Karpas-422 (cell line): ENCODE measurements at regions not wholly inside any gene's neighbourhood (a gene's known extent, or its start where the extent isn't known, plus 50 kb on each side); places are given as distances from the start of the nearest gene placed in this dataset.

Experiments used
- DNase-seq: peaks from one replicate; pipeline ENCODE4 v3.0.0-alpha.2; 2015
- H2AFZ ChIP-seq: fragments of 200-600 bp; sonication (generic); 2 replicates; pipeline ENCODE4 v1.6.1; 2014; ENCODE audit warnings: antibody characterized with exemption, low read length, mixed read lengths
- H3K27ac ChIP-seq: fragments of 200-600 bp; sonication (generic); 2 replicates; pipeline ENCODE4 v1.5.1; 2014; ENCODE audit warnings: mild to moderate bottlenecking, low read length, moderate library complexity
- H3K27me3 ChIP-seq: fragments of 200-600 bp; sonication (generic); 2 replicates; pipeline ENCODE4 v1.6.1; 2014; ENCODE audit warnings: low read length, mixed read lengths
- H3K36me3 ChIP-seq: fragments of 200-600 bp; sonication (generic); 2 replicates; pipeline ENCODE4 v1.6.1; 2014; ENCODE audit warnings: low read length, mixed read lengths; ENCODE audit not compliant: insufficient read depth
- H3K4me1 ChIP-seq: fragments of 200-600 bp; sonication (generic); 2 replicates; pipeline ENCODE4 v1.6.1; 2014; ENCODE audit warnings: mild to moderate bottlenecking, low read length, mixed read lengths
- H3K4me2 ChIP-seq: fragments of 200-600 bp; sonication (generic); 2 replicates; pipeline ENCODE4 v1.6.1; 2014; ENCODE audit warnings: low read length, low read depth, mild to moderate bottlenecking; ENCODE audit not compliant: poor library complexity, severe bottlenecking
- H3K4me3 ChIP-seq: fragments of 200-600 bp; sonication (generic); 2 replicates; pipeline ENCODE4 v1.5.1; 2014; ENCODE audit warnings: mild to moderate bottlenecking, antibody characterized with exemption, low read length, mixed read lengths
- H3K79me2 ChIP-seq: fragments of 200-600 bp; sonication (generic); 2 replicates; pipeline ENCODE4 v1.6.1; 2014; ENCODE audit warnings: mild to moderate bottlenecking, low read length, mixed read lengths
- H3K9ac ChIP-seq: fragments of 200-600 bp; sonication (generic); 2 replicates; pipeline ENCODE4 v1.6.0; 2014; ENCODE audit warnings: low read length
- H3K9me2 ChIP-seq: fragments of 200-600 bp; sonication (generic), shearing (Covaris generic); replicated peaks from 2 replicates; pipeline ENCODE4 v1.6.0; 2014; ENCODE audit warnings: mild to moderate bottlenecking, low read length, moderate library complexity; ENCODE audit not compliant: insufficient read depth
- H3K9me3 ChIP-seq: fragments of 300-700, 200-600 bp; sonication (generic); 2 replicates; pipeline ENCODE4 v1.6.1; 2014; ENCODE audit warnings: low read length, mixed read lengths
- H4K20me1 ChIP-seq: fragments of 200-600 bp; sonication (generic); 2 replicates; pipeline ENCODE4 v1.6.1; 2014; ENCODE audit warnings: mild to moderate bottlenecking, antibody characterized with exemption, low read length, low read depth; ENCODE audit not compliant: insufficient read depth

DNA sequence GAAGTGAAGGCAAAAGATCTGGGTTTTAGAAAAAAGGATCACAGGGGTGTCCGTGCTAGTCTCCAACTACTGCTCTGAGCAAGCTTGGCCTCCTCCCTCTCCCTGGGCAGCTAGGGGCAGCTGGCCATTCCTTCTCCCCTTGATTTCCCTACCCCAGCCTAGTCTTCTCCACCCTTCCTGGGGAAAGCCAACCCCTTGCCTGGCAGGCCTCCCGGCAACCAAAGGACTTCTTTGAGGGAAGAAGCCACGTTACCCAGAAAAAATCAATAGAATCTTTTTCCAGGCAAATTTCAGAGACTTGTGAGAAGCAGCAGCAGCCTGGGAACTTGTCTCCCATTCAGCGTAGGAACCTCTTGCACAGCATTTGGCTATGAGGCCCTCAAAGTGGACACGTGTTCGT lies 91.5 kb downstream of the MIAT start:
- Histone ChIP-seq H3K79me2 (no peaks in the 10 kb centered on the region), H4K20me1 (0 out of 2 replicates have a peak, but pooled peaks cover 7% of the 10 kb centered on the region), H3K9ac (no peak overlapping the region), H3K36me3 (no peaks in the 10 kb centered on the region), H3K27ac (no peak overlapping the region), H3K9me2 (no peaks in the 10 kb centered on the region), H3K4me2 (no peak overlapping the region), H3K4me1 (no peaks in the 10 kb centered on the region), H3K4me3 (no peak overlapping the region), H3K9me3 (no peaks in the 10 kb centered on the region), H3K27me3 (no peaks in the 10 kb centered on the region), H2AFZ (no peak overlapping the region)
- no peak for DNase-seq

DNA sequence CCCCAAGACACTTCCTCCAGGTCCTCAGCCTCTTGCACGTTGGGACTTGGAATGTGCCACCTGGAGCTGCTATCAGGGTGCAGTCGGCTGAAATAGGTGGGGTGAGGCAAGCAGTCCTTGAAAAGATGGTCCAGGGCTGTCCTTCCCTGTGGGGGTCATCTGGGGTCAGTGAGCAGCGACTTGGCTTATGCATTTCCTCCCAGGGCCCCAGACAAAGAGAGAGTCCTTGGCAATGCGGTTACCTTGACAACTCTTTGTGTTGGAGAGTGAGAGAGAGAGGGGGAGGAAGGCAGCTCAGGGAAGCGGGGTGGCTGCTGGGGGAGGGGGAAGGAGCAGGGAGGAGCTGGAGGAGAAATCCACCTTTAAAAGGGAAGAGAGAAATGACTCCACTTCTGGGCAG lies 93.8 kb downstream of the MIAT start:
- Histone ChIP-seq H2AFZ (no peak overlapping the region), H3K36me3 (no peaks in the 10 kb centered on the region), H3K4me2 (no peak overlapping the region), H3K27ac (no peak overlapping the region), H4K20me1 (0 out of 2 replicates have a peak, but pooled peaks cover 7% of the 10 kb centered on the region), H3K4me3 (no peak overlapping the region), H3K4me1 (no peaks in the 10 kb centered on the region), H3K9me2 (no peaks in the 10 kb centered on the region), H3K9me3 (no peaks in the 10 kb centered on the region), H3K9ac (no peak overlapping the region), H3K27me3 (no peaks in the 10 kb centered on the region), H3K79me2 (no peaks in the 10 kb centered on the region)
- no peak for DNase-seq

GRCh38 chr22:26753125-26753862 lies 95.9 kb downstream of the MIAT start:
- Histone ChIP-seq H3K9me3 (no peaks in the 10 kb centered on the region), H3K36me3 (no peaks in the 10 kb centered on the region), H3K9ac (no peak overlapping the region), H3K4me3 (no peak overlapping the region), H3K27ac (no peak overlapping the region), H3K4me1 (no peaks in the 10 kb centered on the region), H4K20me1 (0 out of 2 replicates have a peak, but pooled peaks cover 7% of the 10 kb centered on the region), H3K79me2 (no peaks in the 10 kb centered on the region), H2AFZ (no peak overlapping the region), H3K4me2 (no peak overlapping the region), H3K27me3 (no peaks in the 10 kb centered on the region), H3K9me2 (no peaks in the 10 kb centered on the region)
- DNase-seq: no peak

DNA sequence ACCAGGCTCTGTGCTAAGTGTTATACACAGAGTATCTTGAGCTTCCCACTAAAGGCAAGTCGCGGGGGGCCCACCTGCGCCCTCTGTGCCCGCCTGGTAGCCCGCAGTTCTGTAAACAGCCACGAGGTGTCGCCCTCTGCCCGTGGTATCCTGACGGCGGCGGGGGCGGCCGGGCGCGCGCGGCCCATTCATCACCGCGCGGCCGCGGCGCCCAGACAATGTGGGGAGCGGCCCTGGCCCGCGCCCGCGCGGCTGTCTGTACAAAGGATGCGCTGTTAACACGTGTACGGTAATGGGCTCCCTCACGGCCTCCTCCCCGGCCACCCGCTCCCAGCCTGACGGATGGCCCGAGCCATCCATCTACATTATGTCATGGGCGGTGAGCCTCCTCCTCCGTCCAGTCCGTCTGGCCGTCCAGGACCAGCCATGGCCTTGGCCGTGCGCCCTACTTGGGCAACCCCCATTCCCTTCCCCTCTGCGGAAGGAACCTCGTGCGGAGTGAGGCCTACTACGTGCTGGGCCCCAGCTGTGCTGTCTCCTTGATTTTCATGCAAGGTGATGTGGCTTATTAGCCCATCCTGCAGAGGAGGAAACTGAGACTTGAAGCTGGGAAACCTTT lies 99.4 kb downstream of the MIAT start:
- no peaks in the 10 kb centered on the region for H3K9me2 ChIP-seq
- no peak overlapping the region for H2AFZ ChIP-seq
- no peaks in the 10 kb centered on the region for H3K9me3 ChIP-seq
- no peaks in the 10 kb centered on the region for H3K79me2 ChIP-seq
- H3K4me2 ChIP-seq: no peak overlapping the region
- H3K36me3 ChIP-seq: no peaks in the 10 kb centered on the region
- H4K20me1 ChIP-seq: peaks cover 9% of the 10 kb centered on the region; the same call in 1 of the 2 replicates
- H3K9ac ChIP-seq: no peak overlapping the region
- peak; percentile 71 for DNase-seq
- H3K27ac ChIP-seq: no peak overlapping the region
- H3K4me1 ChIP-seq: no peaks in the 10 kb centered on the region
- H3K27me3 ChIP-seq: no peaks in the 10 kb centered on the region
- no peak overlapping the region for H3K4me3 ChIP-seq

DNA sequence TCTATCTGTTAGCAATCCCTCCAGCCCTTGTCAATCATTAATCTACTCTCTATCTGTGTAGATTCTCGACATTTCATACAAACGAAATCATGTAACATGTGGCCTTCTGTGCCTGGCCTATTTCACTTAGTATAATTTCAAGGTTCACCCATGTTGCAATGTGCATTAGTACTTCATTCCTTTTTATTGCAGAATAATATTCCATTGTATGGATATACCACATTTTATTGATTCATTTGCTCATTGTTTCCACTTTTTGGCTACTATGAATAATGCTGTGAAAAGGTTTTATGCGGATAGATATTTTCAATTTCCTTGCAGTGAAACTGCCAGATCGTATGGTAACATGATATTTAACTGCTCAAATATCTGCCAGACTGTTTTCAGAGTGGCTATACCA lies 100.1 kb downstream of the MIAT start:
- no peak for DNase-seq
- H2AFZ ChIP-seq: no peak overlapping the region
- peaks cover 9% of the 10 kb centered on the region; the same call in 1 of the 2 replicates for H4K20me1 ChIP-seq
- no peaks in the 10 kb centered on the region for H3K9me2 ChIP-seq
- H3K36me3 ChIP-seq: no peaks in the 10 kb centered on the region
- no peak overlapping the region for H3K4me3 ChIP-seq
- H3K79me2 ChIP-seq: no peaks in the 10 kb centered on the region
- H3K27ac ChIP-seq: no peak overlapping the region
- H3K9me3 ChIP-seq: no peaks in the 10 kb centered on the region
- H3K4me2 ChIP-seq: no peak overlapping the region
- H3K9ac ChIP-seq: no peak overlapping the region
- H3K27me3 ChIP-seq: no peaks in the 10 kb centered on the region
- H3K4me1 ChIP-seq: no peaks in the 10 kb centered on the region

DNA sequence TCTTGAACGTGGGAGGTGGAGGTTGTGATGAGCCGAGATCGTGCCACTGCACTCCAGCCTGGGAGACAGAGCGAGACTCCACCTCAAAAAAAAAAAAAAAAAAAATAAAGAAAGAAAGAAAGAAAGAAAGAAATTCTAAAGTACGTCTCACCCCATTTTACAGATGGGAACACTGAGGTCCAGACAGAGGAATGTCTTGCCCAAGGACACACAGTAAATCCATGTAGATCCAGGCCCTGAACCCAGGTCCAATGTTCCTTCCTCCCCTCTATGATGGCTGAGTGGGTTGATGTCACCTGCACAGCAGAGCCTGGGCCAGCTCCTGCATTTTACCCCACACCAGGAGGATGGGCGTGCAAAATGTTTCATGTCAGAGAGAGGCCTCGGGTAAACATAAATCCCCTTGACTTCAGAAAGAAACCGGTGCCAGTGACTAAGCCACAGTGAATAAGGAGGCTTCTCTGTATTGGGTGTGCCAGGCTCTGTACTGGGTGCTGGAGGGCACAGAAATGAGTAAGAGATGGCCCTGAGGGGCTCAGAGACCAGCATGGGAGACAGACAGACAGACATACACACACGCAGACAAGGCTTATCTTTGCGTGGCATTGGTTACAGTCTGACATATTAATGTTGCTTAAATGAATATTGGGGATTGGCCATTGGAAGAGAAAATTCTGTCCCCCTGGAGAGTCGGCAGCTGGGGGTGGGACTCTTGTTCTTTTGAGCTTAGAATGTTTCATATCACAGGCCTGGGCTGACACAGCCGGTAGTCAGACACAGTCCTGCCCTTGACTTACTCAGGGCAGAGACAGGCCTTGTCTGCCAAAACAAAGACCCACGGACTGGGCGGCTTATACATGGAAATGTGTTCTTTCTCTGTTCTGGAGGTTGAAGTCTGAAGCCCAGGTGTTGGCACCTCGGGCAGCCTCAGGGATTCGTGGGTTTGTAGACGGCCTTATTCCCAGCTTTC lies 105.4 kb downstream of the MIAT start:
- no peaks in the 10 kb centered on the region for H3K4me1 ChIP-seq
- H3K27me3 ChIP-seq: no peaks in the 10 kb centered on the region
- H2AFZ ChIP-seq: no peak overlapping the region
- H3K79me2 ChIP-seq: no peaks in the 10 kb centered on the region
- H3K9ac ChIP-seq: no peak overlapping the region
- H3K36me3 ChIP-seq: no peaks in the 10 kb centered on the region; the same call in 1 of the 2 replicates
- H3K4me2 ChIP-seq: no peak overlapping the region
- no peak overlapping the region for H3K4me3 ChIP-seq
- H3K27ac ChIP-seq: no peak overlapping the region
- no peak for DNase-seq
- no peaks in the 10 kb centered on the region for H3K9me3 ChIP-seq
- H4K20me1 ChIP-seq: peaks cover 5% of the 10 kb centered on the region; the same call in 1 of the 2 replicates
- no peaks in the 10 kb centered on the region for H3K9me2 ChIP-seq

- no peak overlapping the region for H3K9ac ChIP-seq
These were observed 106.4 kb downstream of the MIAT start for GRCh38 chr22:26763633-26764361.

More at GRCh38 chr22:26763633-26764361, 106.4 kb downstream of the MIAT start:
- Histone ChIP-seq H2AFZ (no peak overlapping the region), H3K9me2 (no peaks in the 10 kb centered on the region), H3K27ac (no peak overlapping the region), H3K4me2 (no peak overlapping the region), H3K36me3 (no peaks in the 10 kb centered on the region; the same call in 1 of the 2 replicates), H3K4me3 (no peak overlapping the region), H3K79me2 (no peaks in the 10 kb centered on the region), H3K9me3 (no peaks in the 10 kb centered on the region), H3K27me3 (no peaks in the 10 kb centered on the region), H4K20me1 (peaks cover 5% of the 10 kb centered on the region; the same call in 1 of the 2 replicates), H3K4me1 (no peaks in the 10 kb centered on the region)
- DNase-seq: no peak
